Gastroesophageal sphincter (tissue), 3 donors: ENCODE measurements at regions not wholly inside any gene's neighbourhood (a gene's known extent, or its start where the extent isn't known, plus 50 kb on each side); places are given as distances from the start of the nearest gene placed in this dataset.

Experiments
- POLR2AphosphoS5 ChIP-seq: sonication (generic); formaldehyde crosslinking; IDR thresholded peaks from one replicate; pipeline ENCODE4 v1.6.1; 2017; ENCODE audit warnings: antibody characterized with exemption
- TF ChIP-seq, protein P1 (sequence below), 4 experiments: fragments of 200-600 bp in 2 of 4; fragments of 450-650 bp in 2 of 4; sonication (generic) in 1 of 4; IDR thresholded peaks; one replicate each; pipeline ENCODE4 v1.5.1; 2017 to 2019; ENCODE audit warnings: antibody characterized with exemption in 4 of 4, mild to moderate bottlenecking in 2 of 4, moderate library complexity in 2 of 4

DNA sequence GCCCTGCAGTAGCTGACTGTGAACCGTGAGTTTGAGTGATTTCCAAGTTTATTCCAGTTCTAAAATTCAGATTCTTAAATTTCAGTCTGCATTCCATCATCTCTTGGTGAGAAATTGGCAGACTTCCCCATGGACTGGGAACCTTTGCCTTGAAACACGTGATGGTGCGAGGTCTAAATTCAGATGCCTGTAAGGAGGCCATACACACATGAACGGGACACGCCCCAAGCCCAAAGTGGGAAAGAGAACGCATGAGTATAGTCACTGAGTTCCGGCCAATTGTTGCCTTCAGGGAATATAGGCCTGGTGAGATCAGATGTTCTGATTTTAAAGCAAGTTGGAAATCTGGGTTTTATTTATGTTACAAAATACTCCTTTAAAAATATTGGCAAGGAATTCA is 1084.4 kb upstream of the WWC1 start:
- TF ChIP-seq POLR2AphosphoS5 = no peak
- TF ChIP-seq, protein P1, sequence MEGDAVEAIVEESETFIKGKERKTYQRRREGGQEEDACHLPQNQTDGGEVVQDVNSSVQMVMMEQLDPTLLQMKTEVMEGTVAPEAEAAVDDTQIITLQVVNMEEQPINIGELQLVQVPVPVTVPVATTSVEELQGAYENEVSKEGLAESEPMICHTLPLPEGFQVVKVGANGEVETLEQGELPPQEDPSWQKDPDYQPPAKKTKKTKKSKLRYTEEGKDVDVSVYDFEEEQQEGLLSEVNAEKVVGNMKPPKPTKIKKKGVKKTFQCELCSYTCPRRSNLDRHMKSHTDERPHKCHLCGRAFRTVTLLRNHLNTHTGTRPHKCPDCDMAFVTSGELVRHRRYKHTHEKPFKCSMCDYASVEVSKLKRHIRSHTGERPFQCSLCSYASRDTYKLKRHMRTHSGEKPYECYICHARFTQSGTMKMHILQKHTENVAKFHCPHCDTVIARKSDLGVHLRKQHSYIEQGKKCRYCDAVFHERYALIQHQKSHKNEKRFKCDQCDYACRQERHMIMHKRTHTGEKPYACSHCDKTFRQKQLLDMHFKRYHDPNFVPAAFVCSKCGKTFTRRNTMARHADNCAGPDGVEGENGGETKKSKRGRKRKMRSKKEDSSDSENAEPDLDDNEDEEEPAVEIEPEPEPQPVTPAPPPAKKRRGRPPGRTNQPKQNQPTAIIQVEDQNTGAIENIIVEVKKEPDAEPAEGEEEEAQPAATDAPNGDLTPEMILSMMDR (IDR thresholded peaks at IDR 0.05) = no peak
